Adrenal gland (tissue), 5 donors: ENCODE measurements at regions not wholly inside any gene's neighbourhood (a gene's known extent, or its start where the extent isn't known, plus 50 kb on each side); places are given as distances from the start of the nearest gene placed in this dataset.

Source experiments
- CTCF ChIP-seq, 6 experiments: fragments of 450-650 bp in 4 of 6; fragments of 200-600 bp in 2 of 6; sonication (generic) in 1 of 6; IDR thresholded peaks; 1 replicate in 5 of 6; 2 replicates in 1 of 6; pipeline versions ENCODE4 v1.5.1 to v1.8.0; 2016 to 2021; ENCODE audit warnings: antibody characterized with exemption in 6 of 6, mild to moderate bottlenecking in 2 of 6, moderate library complexity in 1 of 6
- POLR2A ChIP-seq, 2 donors: fragments of 450-650 bp; IDR thresholded peaks; one replicate each; pipeline ENCODE4 v1.6.1; 2017; ENCODE audit warnings: antibody characterized with exemption in 2 of 2, mild to moderate bottlenecking in 2 of 2, moderate library complexity in 1 of 2
- donor health status: DM: no; HTN: no; CAD: no.

- TF ChIP-seq CTCF (IDR thresholded peaks at IDR 0.05) (no peak), POLR2A (IDR thresholded peaks at IDR 0.05) (no peak)
These were observed 252.9 kb upstream of the RPL38 start for GRCh38 chr17:73950593-73950914.
